Breast epithelium (tissue), 3 donors: ENCODE measurements at regions not wholly inside any gene's neighbourhood (a gene's known extent, or its start where the extent isn't known, plus 50 kb on each side); places are given as distances from the start of the nearest gene placed in this dataset.

Experiments
- POLR2AphosphoS5 ChIP-seq, 3 donors: sonication (generic); formaldehyde crosslinking; IDR thresholded peaks; one replicate each; pipeline ENCODE4 v1.6.1; 2017; ENCODE audit warnings: antibody characterized with exemption in 3 of 3
- TF ChIP-seq, protein P1 (sequence below), 3 donors: fragments of 450-650 bp; IDR thresholded peaks; one replicate each; pipeline ENCODE4 v1.5.1; 2016 to 2017; ENCODE audit warnings: antibody characterized with exemption in 3 of 3, mild to moderate bottlenecking in 3 of 3, moderate library complexity in 3 of 3

- TF ChIP-seq, protein P1, sequence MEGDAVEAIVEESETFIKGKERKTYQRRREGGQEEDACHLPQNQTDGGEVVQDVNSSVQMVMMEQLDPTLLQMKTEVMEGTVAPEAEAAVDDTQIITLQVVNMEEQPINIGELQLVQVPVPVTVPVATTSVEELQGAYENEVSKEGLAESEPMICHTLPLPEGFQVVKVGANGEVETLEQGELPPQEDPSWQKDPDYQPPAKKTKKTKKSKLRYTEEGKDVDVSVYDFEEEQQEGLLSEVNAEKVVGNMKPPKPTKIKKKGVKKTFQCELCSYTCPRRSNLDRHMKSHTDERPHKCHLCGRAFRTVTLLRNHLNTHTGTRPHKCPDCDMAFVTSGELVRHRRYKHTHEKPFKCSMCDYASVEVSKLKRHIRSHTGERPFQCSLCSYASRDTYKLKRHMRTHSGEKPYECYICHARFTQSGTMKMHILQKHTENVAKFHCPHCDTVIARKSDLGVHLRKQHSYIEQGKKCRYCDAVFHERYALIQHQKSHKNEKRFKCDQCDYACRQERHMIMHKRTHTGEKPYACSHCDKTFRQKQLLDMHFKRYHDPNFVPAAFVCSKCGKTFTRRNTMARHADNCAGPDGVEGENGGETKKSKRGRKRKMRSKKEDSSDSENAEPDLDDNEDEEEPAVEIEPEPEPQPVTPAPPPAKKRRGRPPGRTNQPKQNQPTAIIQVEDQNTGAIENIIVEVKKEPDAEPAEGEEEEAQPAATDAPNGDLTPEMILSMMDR (IDR thresholded peaks at IDR 0.05) = peak in 2 of 3 donors; percentile 34 to 45
- no peak for TF ChIP-seq POLR2AphosphoS5 (IDR thresholded peaks at IDR 0.05)
These were observed 51.7 kb upstream of the CCDC85A start for GRCh38 chr2:56132138-56132537.
